Stimulated activated CD4-positive, alpha-beta T cell treated with anti-CD3 and anti-CD28 coated beads, Interleukin-2, amount 100 ng/mL, for 48 hours (primary cell): ENCODE measurements at regions not wholly inside any gene's neighbourhood (a gene's known extent, or its start where the extent isn't known, plus 50 kb on each side); places are given as distances from the start of the nearest gene placed in this dataset.
"Not testable (repeated sequence)": the region's sequence is repeated elsewhere in the genome, so short reads cannot be mapped to it uniquely, and the experiment has no call there.

ENCODE experiments used
- DNase-seq, 2 donors: peaks; one replicate each; pipeline ENCODE4 v3.0.0-alpha.2; 2020

- no peak for DNase-seq
These were observed 84.6 kb upstream of the NAMPT start for GRCh38 chr7:106369352-106369751.

GRCh38 chr7:106367664-106368063 lies 82.9 kb upstream of the NAMPT start:
- DNase-seq: no peak

GRCh38 chr7:106367018-106367420 lies 82.2 kb upstream of the NAMPT start:
- no peak for DNase-seq

- DNase-seq: no peak
These were observed 80.6 kb upstream of the NAMPT start for GRCh38 chr7:106365252-106366005.

GRCh38 chr7:106362507-106362906 lies 77.7 kb upstream of the NAMPT start:
- DNase-seq: not testable (repeated sequence)

- no peak for DNase-seq
These were observed 73.4 kb upstream of the NAMPT start for GRCh38 chr7:106358103-106358663.

GRCh38 chr7:106357675-106358074 lies 72.9 kb upstream of the NAMPT start:
- DNase-seq: no peak

- DNase-seq: no peak
These were observed 70.0 kb upstream of the NAMPT start for GRCh38 chr7:106354822-106355221.

- no peak for DNase-seq
These were observed 69.2 kb upstream of the NAMPT start for GRCh38 chr7:106353944-106354343.

- no peak for DNase-seq
These were observed 63.4 kb upstream of the NAMPT start for GRCh38 chr7:106348231-106348630.

GRCh38 chr7:106347229-106347833 lies 62.5 kb upstream of the NAMPT start:
- DNase-seq: no peak

- no peak for DNase-seq
These were observed 62.0 kb upstream of the NAMPT start for GRCh38 chr7:106346678-106347217.

GRCh38 chr7:106346167-106346677 lies 61.4 kb upstream of the NAMPT start:
- no peak for DNase-seq

GRCh38 chr7:106345421-106346166 lies 60.8 kb upstream of the NAMPT start:
- no peak for DNase-seq

- DNase-seq: no peak
These were observed 60.1 kb upstream of the NAMPT start for GRCh38 chr7:106344861-106345260.

GRCh38 chr7:106344211-106344610 lies 59.4 kb upstream of the NAMPT start:
- DNase-seq: no peak

GRCh38 chr7:106342049-106342448 lies 57.3 kb upstream of the NAMPT start:
- DNase-seq: not testable (repeated sequence)

- DNase-seq: not testable (repeated sequence)
These were observed 55.4 kb upstream of the NAMPT start for GRCh38 chr7:106340247-106340596.

GRCh38 chr7:106339513-106340246 lies 54.9 kb upstream of the NAMPT start:
- no peak for DNase-seq

GRCh38 chr7:106337754-106338153 lies 53.0 kb upstream of the NAMPT start:
- DNase-seq: no peak

- DNase-seq: no peak
These were observed 51.0 kb upstream of the NAMPT start for GRCh38 chr7:106335814-106336213.
